ENCODE measurements at regions not wholly inside any gene's neighbourhood (a gene's known extent, or its start where the extent isn't known, plus 50 kb on each side); places are given as distances from the start of the nearest gene placed in this dataset.

- Histone ChIP-seq H3K9me3 (ENCODE audit: control insufficient read depth, insufficient read depth, low read length) (no peaks in the 10 kb centered on the region), H3K27me3 (ENCODE audit: control insufficient read depth, insufficient read depth, low read length) (no peaks in the 10 kb centered on the region), H3K36me3 (ENCODE audit: control insufficient read depth, insufficient read depth, low read length) (no peaks in the 10 kb centered on the region), H3K4me1 (ENCODE audit: control insufficient read depth, insufficient read depth, low read length) (0 out of 2 replicates have a peak, but pooled peaks cover 1% of the 10 kb centered on the region), H3K27ac (ENCODE audit: low read length) (no peak overlapping the region), H3K4me3 (ENCODE audit: low read length) (no peak overlapping the region)
- no peak for DNase-seq (ENCODE audit: low read depth, low spot score)
- WGBS (ENCODE audit: insufficient coverage, insufficient read length): no CpG with 5 or more reads among the region's 4 CpGs
These were observed 767.6 kb upstream of the SLITRK1 start for GRCh38 chr13:84649853-84650252.

GRCh38 chr13:84648069-84648640, 765.9 kb upstream of the SLITRK1 start:
- H3K9me3 ChIP-seq (ENCODE audit: control insufficient read depth, insufficient read depth, low read length): no peaks in the 10 kb centered on the region
- H3K27me3 ChIP-seq (ENCODE audit: control insufficient read depth, insufficient read depth, low read length): no peaks in the 10 kb centered on the region
- 0 out of 2 replicates have a peak, but pooled peaks cover 1% of the 10 kb centered on the region for H3K4me1 ChIP-seq (ENCODE audit: control insufficient read depth, insufficient read depth, low read length)
- no CpG with 5 or more reads among the region's 2 CpGs for WGBS (ENCODE audit: insufficient coverage, insufficient read length)
- no peak overlapping the region for H3K27ac ChIP-seq (ENCODE audit: low read length)
- H3K4me3 ChIP-seq (ENCODE audit: low read length): no peak overlapping the region
- DNase-seq (ENCODE audit: low read depth, low spot score): no peak
- no peaks in the 10 kb centered on the region for H3K36me3 ChIP-seq (ENCODE audit: control insufficient read depth, insufficient read depth, low read length)

GRCh38 chr13:84646957-84647356, 764.7 kb upstream of the SLITRK1 start:
- Histone ChIP-seq H3K9me3 (ENCODE audit: control insufficient read depth, insufficient read depth, low read length) (no peaks in the 10 kb centered on the region), H3K27ac (ENCODE audit: low read length) (no peak overlapping the region), H3K27me3 (ENCODE audit: control insufficient read depth, insufficient read depth, low read length) (no peaks in the 10 kb centered on the region), H3K4me3 (ENCODE audit: low read length) (no peak overlapping the region), H3K4me1 (ENCODE audit: control insufficient read depth, insufficient read depth, low read length) (0 out of 2 replicates have a peak, but pooled peaks cover 1% of the 10 kb centered on the region), H3K36me3 (ENCODE audit: control insufficient read depth, insufficient read depth, low read length) (no peaks in the 10 kb centered on the region)
- WGBS (ENCODE audit: insufficient coverage, insufficient read length): no CpG with 5 or more reads among the region's 3 CpGs
- DNase-seq (ENCODE audit: low read depth, low spot score): no peak

- no CpG with 5 or more reads among the region's 4 CpGs for WGBS (ENCODE audit: insufficient coverage, insufficient read length)
- Histone ChIP-seq H3K27me3 (ENCODE audit: control insufficient read depth, insufficient read depth, low read length) (no peaks in the 10 kb centered on the region), H3K9me3 (ENCODE audit: control insufficient read depth, insufficient read depth, low read length) (no peaks in the 10 kb centered on the region), H3K4me3 (ENCODE audit: low read length) (no peak overlapping the region), H3K4me1 (ENCODE audit: control insufficient read depth, insufficient read depth, low read length) (no peaks in the 10 kb centered on the region), H3K27ac (ENCODE audit: low read length) (no peak overlapping the region), H3K36me3 (ENCODE audit: control insufficient read depth, insufficient read depth, low read length) (no peaks in the 10 kb centered on the region)
- no peak for DNase-seq (ENCODE audit: low read depth, low spot score)
These were observed 763.1 kb upstream of the SLITRK1 start for GRCh38 chr13:84645196-84646012.

- Histone ChIP-seq H3K4me3 (ENCODE audit: low read length) (no peak overlapping the region), H3K9me3 (ENCODE audit: control insufficient read depth, insufficient read depth, low read length) (no peaks in the 10 kb centered on the region), H3K36me3 (ENCODE audit: control insufficient read depth, insufficient read depth, low read length) (no peaks in the 10 kb centered on the region), H3K4me1 (ENCODE audit: control insufficient read depth, insufficient read depth, low read length) (no peaks in the 10 kb centered on the region), H3K27ac (ENCODE audit: low read length) (no peak overlapping the region), H3K27me3 (ENCODE audit: control insufficient read depth, insufficient read depth, low read length) (no peaks in the 10 kb centered on the region)
- no CpG with 5 or more reads among the region's 1 CpG for WGBS (ENCODE audit: insufficient coverage, insufficient read length)
- no peak for DNase-seq (ENCODE audit: low read depth, low spot score)
These were observed 759.2 kb upstream of the SLITRK1 start for GRCh38 chr13:84641491-84641890.

- no peaks in the 10 kb centered on the region for H3K9me3 ChIP-seq (ENCODE audit: control insufficient read depth, insufficient read depth, low read length)
- no peaks in the 10 kb centered on the region for H3K36me3 ChIP-seq (ENCODE audit: control insufficient read depth, insufficient read depth, low read length)
- H3K4me3 ChIP-seq (ENCODE audit: low read length): no peak overlapping the region
- H3K4me1 ChIP-seq (ENCODE audit: control insufficient read depth, insufficient read depth, low read length): no peaks in the 10 kb centered on the region
- WGBS (ENCODE audit: insufficient coverage, insufficient read length): no CpG with 5 or more reads among the region's 1 CpG
- no peaks in the 10 kb centered on the region for H3K27me3 ChIP-seq (ENCODE audit: control insufficient read depth, insufficient read depth, low read length)
- no peak for DNase-seq (ENCODE audit: low read depth, low spot score)
- H3K27ac ChIP-seq (ENCODE audit: low read length): no peak overlapping the region
These were observed 758.4 kb upstream of the SLITRK1 start for GRCh38 chr13:84640691-84641090.

- Histone ChIP-seq H3K27ac (ENCODE audit: low read length) (no peak overlapping the region), H3K27me3 (ENCODE audit: control insufficient read depth, insufficient read depth, low read length) (no peaks in the 10 kb centered on the region), H3K9me3 (ENCODE audit: control insufficient read depth, insufficient read depth, low read length) (no peaks in the 10 kb centered on the region), H3K4me3 (ENCODE audit: low read length) (no peak overlapping the region), H3K4me1 (ENCODE audit: control insufficient read depth, insufficient read depth, low read length) (no peaks in the 10 kb centered on the region), H3K36me3 (ENCODE audit: control insufficient read depth, insufficient read depth, low read length) (no peaks in the 10 kb centered on the region)
- no CpG with 5 or more reads among the region's 3 CpGs for WGBS (ENCODE audit: insufficient coverage, insufficient read length)
- DNase-seq (ENCODE audit: low read depth, low spot score): no peak
These were observed 748.2 kb upstream of the SLITRK1 start for GRCh38 chr13:84630476-84630875.

GRCh38 chr13:84616864-84617263, 734.6 kb upstream of the SLITRK1 start:
- no peak for DNase-seq (ENCODE audit: low read depth, low spot score)
- no peaks in the 10 kb centered on the region for H3K27me3 ChIP-seq (ENCODE audit: control insufficient read depth, insufficient read depth, low read length)

GRCh38 chr13:84609716-84610115, 727.4 kb upstream of the SLITRK1 start:
- Histone ChIP-seq H3K9me3 (ENCODE audit: control insufficient read depth, insufficient read depth, low read length) (no peaks in the 10 kb centered on the region), H3K4me3 (ENCODE audit: low read length) (no peak overlapping the region), H3K27ac (ENCODE audit: low read length) (no peak overlapping the region), H3K27me3 (ENCODE audit: control insufficient read depth, insufficient read depth, low read length) (no peaks in the 10 kb centered on the region), H3K36me3 (ENCODE audit: control insufficient read depth, insufficient read depth, low read length) (no peaks in the 10 kb centered on the region), H3K4me1 (ENCODE audit: control insufficient read depth, insufficient read depth, low read length) (no peaks in the 10 kb centered on the region)
- no peak for DNase-seq (ENCODE audit: low read depth, low spot score)
- WGBS (ENCODE audit: insufficient coverage, insufficient read length): no CpG with 5 or more reads among the region's 1 CpG

More at GRCh38 chr13:84616864-84617263, 734.6 kb upstream of the SLITRK1 start:
- Histone ChIP-seq H3K36me3 (ENCODE audit: control insufficient read depth, insufficient read depth, low read length) (no peaks in the 10 kb centered on the region), H3K9me3 (ENCODE audit: control insufficient read depth, insufficient read depth, low read length) (no peaks in the 10 kb centered on the region), H3K27ac (ENCODE audit: low read length) (no peak overlapping the region), H3K4me1 (ENCODE audit: control insufficient read depth, insufficient read depth, low read length) (no peaks in the 10 kb centered on the region), H3K4me3 (ENCODE audit: low read length) (no peak overlapping the region)

GRCh38 chr13:84607261-84608013, 725.2 kb upstream of the SLITRK1 start:
- H3K27ac ChIP-seq (ENCODE audit: low read length): no peak overlapping the region
- H3K27me3 ChIP-seq (ENCODE audit: control insufficient read depth, insufficient read depth, low read length): no peaks in the 10 kb centered on the region
- DNase-seq (ENCODE audit: low read depth, low spot score): no peak
- WGBS (ENCODE audit: insufficient coverage, insufficient read length): no CpG with 5 or more reads among the region's 5 CpGs
- H3K9me3 ChIP-seq (ENCODE audit: control insufficient read depth, insufficient read depth, low read length): no peaks in the 10 kb centered on the region
- H3K4me1 ChIP-seq (ENCODE audit: control insufficient read depth, insufficient read depth, low read length): no peaks in the 10 kb centered on the region
- no peak overlapping the region for H3K4me3 ChIP-seq (ENCODE audit: low read length)
- no peaks in the 10 kb centered on the region for H3K36me3 ChIP-seq (ENCODE audit: control insufficient read depth, insufficient read depth, low read length)

Measured in iPS DF 6.9 (cell line).